GM12878 (cell line): ENCODE measurements at regions not wholly inside any gene's neighbourhood (a gene's known extent, or its start where the extent isn't known, plus 50 kb on each side); places are given as distances from the start of the nearest gene placed in this dataset.

Experiments
- ATF3 ChIP-seq: IDR thresholded peaks from 2 replicates; pipeline ENCODE4 v1.6.1; 2011; ENCODE audit warnings: low read depth, mild to moderate bottlenecking, low read length, moderate library complexity, borderline replicate concordance; ENCODE audit errors: extremely low read depth
- CTCF ChIP-seq, 3 experiments: IDR thresholded peaks in 2 of 3; conservative IDR thresholded peaks in 1 of 3; 2 replicates each; pipeline ENCODE4 v1.5.1; 2011; ENCODE audit warnings: low read depth in 3 of 3, low read length in 3 of 3, mild to moderate bottlenecking in 3 of 3, control low read depth in 2 of 3, moderate library complexity in 2 of 3, inconsistent platforms in 1 of 3, mixed read lengths in 1 of 3; ENCODE audit not compliant: control insufficient read depth in 2 of 3, insufficient read depth in 1 of 3; ENCODE audit errors: extremely low read depth in 1 of 3
- EP300 ChIP-seq, 2 experiments: fragments of 150-350 bp in 1 of 2; IDR thresholded peaks; 2 replicates each; pipeline ENCODE4 v1.6.1; 2011 to 2012; ENCODE audit warnings: low read depth in 2 of 2, low read length in 2 of 2, borderline replicate concordance in 1 of 2, improper control_type of control experiment in 1 of 2, inconsistent platforms in 1 of 2; ENCODE audit not compliant: control insufficient read depth in 1 of 2
- FOXM1 ChIP-seq: IDR thresholded peaks from 2 replicates; pipeline ENCODE4 v1.6.1; 2012; ENCODE audit warnings: low read depth, mild to moderate bottlenecking, inconsistent platforms, low read length, moderate library complexity
- PML ChIP-seq: IDR thresholded peaks from 2 replicates; pipeline ENCODE4 v1.6.1; 2012; ENCODE audit warnings: low read length, inconsistent platforms
- POLR2AphosphoS2 ChIP-seq: IDR thresholded peaks from 2 replicates; pipeline ENCODE4 v1.6.1; 2011; ENCODE audit warnings: low read depth, mild to moderate bottlenecking, low read length, improper control_type of control experiment, moderate library complexity
- RBBP5 ChIP-seq: fragments of 200-600 bp; sonication (generic); conservative IDR thresholded peaks from 2 replicates; pipeline ENCODE4 v1.6.1; 2016
- SIN3A ChIP-seq: IDR thresholded peaks from 2 replicates; pipeline ENCODE4 v1.6.1; 2012; ENCODE audit warnings: low read depth, low read length, improper control_type of control experiment

DNA sequence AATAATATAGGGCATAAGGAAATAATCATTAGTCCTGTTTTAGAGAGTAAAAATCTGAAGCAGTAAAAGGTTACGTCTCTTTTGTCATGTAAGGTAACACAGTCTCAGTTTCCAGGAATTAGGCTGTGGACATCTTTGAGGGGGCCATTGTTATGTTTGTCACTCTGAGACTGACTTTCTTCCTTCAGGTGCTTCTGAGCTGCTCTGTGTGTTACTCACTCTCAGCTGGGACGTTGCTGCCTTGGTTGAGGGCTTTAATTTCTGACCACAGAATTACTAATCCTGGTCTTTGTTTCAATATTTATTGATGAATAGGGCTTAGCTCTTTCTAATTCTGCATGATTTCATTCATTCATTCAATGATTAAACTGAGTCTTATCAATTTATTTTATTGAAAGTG is 55.9 kb upstream of the SLC38A11 start:
- TF ChIP-seq SIN3A (no peak), PML (no peak), POLR2AphosphoS2 (no peak), RBBP5 (no peak), FOXM1 (no peak), CTCF (IDR thresholded peaks at IDR 0.05 in 2 of 3, conservative IDR thresholded peaks at IDR 0.05 in 1 of 3; ENCODE audit: control insufficient read depth in 2 of 3, extremely low read depth in 1 of 3, insufficient read depth in 1 of 3, low read depth in 3 of 3, low read length in 3 of 3) (no peak), ATF3 (no peak), EP300 (IDR thresholded peaks at IDR 0.05; ENCODE audit: borderline replicate concordance in 1 of 2, control insufficient read depth in 1 of 2, low read depth in 2 of 2, low read length in 2 of 2) (no peak)
